ENCODE measurements at regions not wholly inside any gene's neighbourhood (a gene's known extent, or its start where the extent isn't known, plus 50 kb on each side); places are given as distances from the start of the nearest gene placed in this dataset.

DNA sequence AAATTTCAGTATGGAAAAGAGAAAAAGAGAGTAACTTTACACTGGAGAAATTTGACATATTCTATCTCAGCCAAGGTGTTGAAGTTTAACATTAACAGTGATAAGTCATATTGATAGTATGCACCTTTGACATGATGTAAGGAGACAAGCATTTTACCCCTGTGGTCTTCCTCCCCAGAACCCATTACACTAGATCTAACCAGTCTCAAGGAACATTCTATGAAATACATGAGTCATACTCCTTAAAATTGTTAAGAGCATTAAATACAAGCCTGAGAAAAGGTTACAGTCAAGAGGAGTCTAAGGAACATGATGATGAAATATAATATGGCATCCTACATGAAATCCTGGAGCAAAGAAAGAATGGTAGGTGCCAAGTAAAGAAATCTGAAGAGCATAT, 1151.3 kb upstream of the IGFBP7 start:
- TF ChIP-seq, protein P1, sequence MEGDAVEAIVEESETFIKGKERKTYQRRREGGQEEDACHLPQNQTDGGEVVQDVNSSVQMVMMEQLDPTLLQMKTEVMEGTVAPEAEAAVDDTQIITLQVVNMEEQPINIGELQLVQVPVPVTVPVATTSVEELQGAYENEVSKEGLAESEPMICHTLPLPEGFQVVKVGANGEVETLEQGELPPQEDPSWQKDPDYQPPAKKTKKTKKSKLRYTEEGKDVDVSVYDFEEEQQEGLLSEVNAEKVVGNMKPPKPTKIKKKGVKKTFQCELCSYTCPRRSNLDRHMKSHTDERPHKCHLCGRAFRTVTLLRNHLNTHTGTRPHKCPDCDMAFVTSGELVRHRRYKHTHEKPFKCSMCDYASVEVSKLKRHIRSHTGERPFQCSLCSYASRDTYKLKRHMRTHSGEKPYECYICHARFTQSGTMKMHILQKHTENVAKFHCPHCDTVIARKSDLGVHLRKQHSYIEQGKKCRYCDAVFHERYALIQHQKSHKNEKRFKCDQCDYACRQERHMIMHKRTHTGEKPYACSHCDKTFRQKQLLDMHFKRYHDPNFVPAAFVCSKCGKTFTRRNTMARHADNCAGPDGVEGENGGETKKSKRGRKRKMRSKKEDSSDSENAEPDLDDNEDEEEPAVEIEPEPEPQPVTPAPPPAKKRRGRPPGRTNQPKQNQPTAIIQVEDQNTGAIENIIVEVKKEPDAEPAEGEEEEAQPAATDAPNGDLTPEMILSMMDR (conservative IDR thresholded peaks at IDR 0.05; ENCODE audit: low read length) = no peak
- no peak for TF ChIP-seq EZH2phosphoT487 (IDR thresholded peaks at IDR 0.05; ENCODE audit: borderline replicate concordance, low read depth, low read length)
